Neuronal stem cell (in vitro differentiated cells): ENCODE measurements at regions not wholly inside any gene's neighbourhood (a gene's known extent, or its start where the extent isn't known, plus 50 kb on each side); places are given as distances from the start of the nearest gene placed in this dataset.
"Not testable (repeated sequence)": the region's sequence is repeated elsewhere in the genome, so short reads cannot be mapped to it uniquely, and the experiment has no call there.

Experiments used
- DNase-seq: peaks from one replicate; pipeline ENCODE4 v3.0.0-alpha.2; 2013; ENCODE audit warnings: low spot score
- H2AFZ ChIP-seq: one replicate; pipeline ENCODE4 v1.6.1; 2013; ENCODE audit warnings: mild to moderate bottlenecking, low read length, inconsistent platforms
- H2AK5ac ChIP-seq: 2 replicates; pipeline ENCODE4 v1.6.1; 2013; ENCODE audit warnings: low read depth, mild to moderate bottlenecking, inconsistent platforms, low read length, moderate library complexity, mixed read lengths
- H2BK120ac ChIP-seq: 2 replicates; pipeline ENCODE4 v1.6.1; 2013; ENCODE audit warnings: low read depth, mild to moderate bottlenecking, inconsistent platforms, low read length, moderate library complexity, mixed read lengths
- H2BK12ac ChIP-seq: one replicate; pipeline ENCODE4 v1.6.1; 2013; ENCODE audit warnings: low read length, inconsistent platforms
- H2BK15ac ChIP-seq: 2 replicates; pipeline ENCODE4 v1.6.1; 2013; ENCODE audit warnings: mild to moderate bottlenecking, low read length, inconsistent platforms, mixed read lengths
- H2BK5ac ChIP-seq: one replicate; pipeline ENCODE4 v1.6.1; 2013; ENCODE audit warnings: inconsistent platforms, mild to moderate bottlenecking, low read length, moderate library complexity
- H3K14ac ChIP-seq: one replicate; pipeline ENCODE4 v1.6.1; 2013; ENCODE audit warnings: low read length, inconsistent platforms
- H3K18ac ChIP-seq: 2 replicates; pipeline ENCODE4 v1.6.1; 2013; ENCODE audit warnings: low read length, inconsistent platforms
- H3K23ac ChIP-seq: 2 replicates; pipeline ENCODE4 v1.6.1; 2013; ENCODE audit warnings: low read depth, mild to moderate bottlenecking, mixed read lengths, low read length, inconsistent platforms; ENCODE audit not compliant: poor library complexity
- H3K27ac ChIP-seq: replicated peaks from 3 replicates; pipeline ENCODE4 v1.5.1; 2013; ENCODE audit warnings: low read length, inconsistent platforms
- H3K27me3 ChIP-seq, 3 experiments: 2 replicates each; pipeline ENCODE4 v1.6.1; 2013; ENCODE audit warnings: low read length in 3 of 3, mild to moderate bottlenecking in 2 of 3, inconsistent platforms in 1 of 3, low read depth in 1 of 3, mixed read lengths in 1 of 3, moderate library complexity in 1 of 3; ENCODE audit not compliant: control insufficient read depth in 3 of 3, insufficient read depth in 3 of 3
- H3K36me3 ChIP-seq, 2 donors: replicated peaks in 1 of 2; 2 replicates each; pipeline ENCODE4 v1.6.1; 2013; ENCODE audit warnings: low read length in 2 of 2; ENCODE audit not compliant: control insufficient read depth in 2 of 2, insufficient read depth in 2 of 2
- H3K4ac ChIP-seq: 2 replicates; pipeline ENCODE4 v1.6.1; 2013; ENCODE audit warnings: inconsistent platforms, mild to moderate bottlenecking, low read length, moderate library complexity
- H3K4me1 ChIP-seq, 2 donors: 1 replicate in 1 of 2; 2 replicates in 1 of 2; pipeline ENCODE4 v1.6.1; 2013; ENCODE audit warnings: low read length in 2 of 2, low read depth in 1 of 2; ENCODE audit not compliant: control insufficient read depth in 2 of 2, insufficient read depth in 1 of 2
- H3K4me2 ChIP-seq: one replicate; pipeline ENCODE4 v1.6.1; 2013; ENCODE audit warnings: mild to moderate bottlenecking, low read length, inconsistent platforms; ENCODE audit not compliant: insufficient read depth, poor library complexity, severe bottlenecking
- H3K4me3 ChIP-seq, 2 donors: 2 replicates each; pipeline ENCODE4 v1.5.1; 2013; ENCODE audit warnings: low read length in 2 of 2, mild to moderate bottlenecking in 2 of 2, inconsistent platforms in 1 of 2, moderate library complexity in 1 of 2
- H3K79me1 ChIP-seq: one replicate; pipeline ENCODE4 v1.6.1; 2013; ENCODE audit warnings: low read depth, mild to moderate bottlenecking, inconsistent platforms, low read length, moderate library complexity
- H3K9ac ChIP-seq: one replicate; pipeline ENCODE4 v1.6.1; 2013; ENCODE audit warnings: mild to moderate bottlenecking, low read depth, low read length, inconsistent platforms; ENCODE audit not compliant: poor library complexity
- H3K9me3 ChIP-seq, 2 donors: replicated peaks in 1 of 2; 2 replicates each; pipeline versions ENCODE3 to v1.6.1; 2013; ENCODE audit warnings: low read length in 2 of 2, mild to moderate bottlenecking in 2 of 2, inconsistent platforms in 1 of 2, low read depth in 1 of 2, mixed read lengths in 1 of 2, moderate library complexity in 1 of 2; ENCODE audit not compliant: control insufficient read depth in 2 of 2, insufficient read depth in 1 of 2
- H4K8ac ChIP-seq: one replicate; pipeline ENCODE4 v1.6.1; 2013; ENCODE audit warnings: low read depth, mild to moderate bottlenecking, inconsistent platforms, low read length, moderate library complexity
- H4K91ac ChIP-seq: one replicate; pipeline ENCODE4 v1.6.1; 2013; ENCODE audit warnings: low read length, low read depth, mild to moderate bottlenecking, inconsistent platforms; ENCODE audit not compliant: poor library complexity
- WGBS, 2 donors: extraction: QIAGEN DNeasy Blood & Tissue Kit; methylation state at CpG; one replicate each; pipeline ENCODE4 v1.1.7; 2013; ENCODE audit warnings: missing lambda C conversion rate in 2 of 2, mixed read lengths in 1 of 2; ENCODE audit not compliant: insufficient read length in 2 of 2, insufficient replicate concordance in 1 of 2; ENCODE audit errors: extremely low coverage in 2 of 2; 5-methylcytosine and 5-hydroxymethylcytosine counted together

GRCh38 chr2:44106509-44106908, 62.2 kb upstream of the PPM1B start:
- not testable (repeated sequence) for H3K23ac ChIP-seq, H3K4me3 ChIP-seq, H4K91ac ChIP-seq, H3K27me3 ChIP-seq, H3K14ac ChIP-seq, H2BK120ac ChIP-seq, H2AFZ ChIP-seq, H2BK15ac ChIP-seq, H2BK5ac ChIP-seq, H3K79me1 ChIP-seq, H4K8ac ChIP-seq, H3K27ac ChIP-seq, H3K18ac ChIP-seq, H3K36me3 ChIP-seq, H3K4me2 ChIP-seq, H2BK12ac ChIP-seq, DNase-seq, H3K4me1 ChIP-seq, H3K4ac ChIP-seq, H3K9me3 ChIP-seq, H3K9ac ChIP-seq, H2AK5ac ChIP-seq
- WGBS, 2 donors: no CpG with 5 or more reads among the region's 9 CpGs

GRCh38 chr2:44107086-44107740, 61.5 kb upstream of the PPM1B start:
- Histone ChIP-seq H2BK120ac (no peak overlapping the region), H3K4me1 (peaks cover 0 to 2% of the 10 kb centered on the region in 2 donors), H2BK5ac (no peak overlapping the region), H3K27ac (no peak overlapping the region), H2AK5ac (no peak overlapping the region), H2AFZ (no peak overlapping the region), H2BK15ac (no peak overlapping the region), H3K9ac (no peak overlapping the region), H3K4me2 (no peak overlapping the region), H3K9me3 (no peaks in the 10 kb centered on the region), H3K14ac (no peak overlapping the region), H3K4me3 (no peak overlapping the region), H3K18ac (no peak overlapping the region), H2BK12ac (no peak overlapping the region), H3K4ac (no peak overlapping the region), H3K79me1 (no peaks in the 10 kb centered on the region), H3K36me3 (no peaks in the 10 kb centered on the region), H3K27me3 (peaks cover 0 to 2% (median 2%) of the 10 kb centered on the region in 3 experiments), H4K91ac (no peak overlapping the region), H4K8ac (no peak overlapping the region), H3K23ac (no peak overlapping the region)
- no peak for DNase-seq
- WGBS, 2 donors: no CpG with 5 or more reads among the region's 5 CpGs

GRCh38 chr2:44107974-44108373, 60.7 kb upstream of the PPM1B start:
- Histone ChIP-seq H3K4me3 (no peak overlapping the region), H3K4me1 (peaks cover 0 to 2% of the 10 kb centered on the region in 2 donors), H2BK5ac (no peak overlapping the region), H2AFZ (no peak overlapping the region), H3K14ac (no peak overlapping the region), H3K18ac (no peak overlapping the region), H2BK15ac (no peak overlapping the region), H3K9ac (no peak overlapping the region), H3K4ac (no peak overlapping the region), H4K91ac (no peak overlapping the region), H4K8ac (no peak overlapping the region), H3K27me3 (peaks cover 0 to 2% (median 2%) of the 10 kb centered on the region in 3 experiments), H2AK5ac (no peak overlapping the region), H2BK12ac (no peak overlapping the region), H3K23ac (no peak overlapping the region), H3K4me2 (no peak overlapping the region), H3K27ac (no peak overlapping the region), H3K9me3 (no peaks in the 10 kb centered on the region), H3K36me3 (no peaks in the 10 kb centered on the region), H2BK120ac (no peak overlapping the region), H3K79me1 (no peaks in the 10 kb centered on the region)
- no CpG with 5 or more reads among the region's 3 CpGs for WGBS, 2 donors
- DNase-seq: no peak

GRCh38 chr2:44109166-44109565, 59.5 kb upstream of the PPM1B start:
- Histone ChIP-seq H2BK5ac (no peak overlapping the region), H3K23ac (no peak overlapping the region), H3K79me1 (no peaks in the 10 kb centered on the region), H4K8ac (no peak overlapping the region), H2BK15ac (no peak overlapping the region), H2AK5ac (no peak overlapping the region), H3K9ac (no peak overlapping the region), H3K9me3 (no peaks in the 10 kb centered on the region), H3K14ac (no peak overlapping the region), H2BK12ac (no peak overlapping the region), H3K27ac (no peak overlapping the region), H3K36me3 (no peaks in the 10 kb centered on the region), H2AFZ (no peak overlapping the region), H3K4me3 (no peak overlapping the region), H3K18ac (no peak overlapping the region), H4K91ac (no peak overlapping the region), H3K4ac (no peak overlapping the region), H3K4me2 (no peak overlapping the region), H3K27me3 (peaks cover 0 to 2% (median 0%) of the 10 kb centered on the region in 3 experiments), H2BK120ac (no peak overlapping the region), H3K4me1 (no peaks in the 10 kb centered on the region)
- no peak for DNase-seq
- WGBS, 2 donors: no CpG with 5 or more reads among the region's 3 CpGs
